ENCODE measurements at regions not wholly inside any gene's neighbourhood (a gene's known extent, or its start where the extent isn't known, plus 50 kb on each side); places are given as distances from the start of the nearest gene placed in this dataset.

DNA sequence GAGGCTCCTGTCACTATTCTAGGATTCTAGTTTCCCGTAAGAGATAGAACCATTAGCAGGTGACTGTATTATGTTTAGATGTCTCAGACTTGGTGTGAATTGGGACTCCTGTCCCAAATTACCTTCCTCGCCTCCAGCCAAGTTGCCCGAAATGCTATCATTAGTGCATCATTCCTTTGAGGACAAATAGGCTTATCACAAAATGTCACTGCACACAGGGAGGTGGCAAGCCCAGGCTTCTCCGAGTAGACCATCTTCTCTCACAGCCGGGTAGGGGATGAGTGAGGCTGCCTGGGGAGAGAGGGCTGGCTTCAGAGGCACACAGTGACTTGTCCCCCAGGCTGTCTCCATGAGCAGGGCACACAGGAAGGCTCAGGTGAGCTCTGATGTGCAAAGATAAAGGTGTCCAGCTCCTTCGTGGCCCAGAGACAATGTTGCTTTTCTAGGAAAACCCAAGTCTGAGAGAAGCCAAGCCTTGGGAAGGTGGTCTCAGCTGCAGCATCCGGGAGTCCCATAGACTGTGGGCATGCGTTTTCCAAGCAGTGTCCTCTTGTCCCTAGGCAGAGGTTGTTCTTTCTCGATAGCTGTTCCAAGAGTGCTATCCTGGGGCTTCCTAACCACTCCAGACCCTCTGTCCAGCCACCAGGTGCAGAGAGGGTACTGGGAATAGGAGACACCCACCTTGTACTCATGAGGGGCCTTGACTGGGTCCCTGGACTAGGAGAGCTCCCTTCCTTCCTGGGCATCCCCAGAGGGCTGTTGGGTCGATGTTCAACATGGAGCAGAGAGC is 163.1 kb upstream of the TSHZ3 start:
- no peak for TF ChIP-seq CTCF (IDR thresholded peaks at IDR 0.05)
- no peak for TF ChIP-seq POLR2A (IDR thresholded peaks at IDR 0.05)
